SK-N-SH (cell line): ENCODE measurements at regions not wholly inside any gene's neighbourhood (a gene's known extent, or its start where the extent isn't known, plus 50 kb on each side); places are given as distances from the start of the nearest gene placed in this dataset.

ENCODE experiments used
- CHD2 ChIP-seq: fragments of 150-350 bp; IDR thresholded peaks from 2 replicates; pipeline ENCODE4 v1.6.1; 2018; ENCODE audit warnings: low read length; ENCODE audit not compliant: partially characterized antibody
- CTCF ChIP-seq: fragments of 200-600 bp; sonication (generic); IDR thresholded peaks from 2 replicates; pipeline ENCODE4 v1.6.1; 2017; ENCODE audit warnings: antibody characterized with exemption, mild to moderate bottlenecking, moderate library complexity
- GABPA ChIP-seq: IDR thresholded peaks from 2 replicates; pipeline ENCODE4 v1.4.0; 2012; ENCODE audit warnings: low read depth, mild to moderate bottlenecking
- GATA2 ChIP-seq: sonication (generic); formaldehyde crosslinking; IDR thresholded peaks from 2 replicates; pipeline ENCODE4 v1.5.0; 2020; ENCODE audit warnings: mild to moderate bottlenecking, missing genetic modification reagents
- PBX3 ChIP-seq: IDR thresholded peaks from 2 replicates; pipeline ENCODE4; 2012
- POLR2AphosphoS5 ChIP-seq: IDR thresholded peaks from 2 replicates; pipeline ENCODE4 v1.6.1; 2012; ENCODE audit warnings: low read depth, low read length
- RAD21 ChIP-seq: IDR thresholded peaks from 2 replicates; pipeline ENCODE4 v1.6.1; 2012; ENCODE audit warnings: mild to moderate bottlenecking, low read length
- REST ChIP-seq: IDR thresholded peaks from 2 replicates; pipeline ENCODE4 v1.6.1; 2012; ENCODE audit warnings: mild to moderate bottlenecking, low read depth, low read length, moderate library complexity
- RXRA ChIP-seq: IDR thresholded peaks from 2 replicates; pipeline ENCODE4 v1.4.0; 2012; ENCODE audit warnings: low read depth, mild to moderate bottlenecking, borderline replicate concordance
- USF2 ChIP-seq: fragments of 150-350 bp; IDR thresholded peaks from 2 replicates; pipeline ENCODE4 v1.6.1; 2017; ENCODE audit warnings: antibody characterized with exemption, low read length, low read depth, borderline replicate concordance
- YY1 ChIP-seq: IDR thresholded peaks from 2 replicates; pipeline ENCODE4 v1.4.0; 2012; ENCODE audit warnings: low read depth, mild to moderate bottlenecking
- ZBTB33 ChIP-seq: IDR thresholded peaks from 2 replicates; pipeline ENCODE4 v1.4.0; 2012; ENCODE audit warnings: low read depth, borderline replicate concordance

DNA sequence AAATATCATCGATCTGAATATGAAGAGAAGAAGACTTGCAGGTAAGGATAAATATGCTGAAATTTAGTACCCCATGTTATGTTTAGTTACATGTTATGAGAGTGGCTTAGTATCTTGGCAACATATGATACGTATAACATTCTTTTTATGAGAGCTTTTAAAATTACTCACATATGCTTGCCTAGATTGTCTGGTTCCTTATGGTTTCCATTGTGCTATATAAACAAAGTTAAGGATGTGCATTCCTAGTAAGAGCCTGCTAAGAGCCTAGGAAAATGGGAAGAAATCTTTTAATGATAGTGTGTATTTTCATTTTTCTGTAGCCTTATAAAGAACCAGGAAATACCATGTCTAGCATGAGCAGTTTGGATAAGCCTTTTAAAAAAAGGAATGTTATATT, 112.0 kb upstream of the KCNN2 start:
- TF ChIP-seq CTCF: no peak
- TF ChIP-seq ZBTB33: no peak
- no peak for TF ChIP-seq CHD2
- no peak for TF ChIP-seq RAD21
- no peak for TF ChIP-seq USF2
- TF ChIP-seq POLR2AphosphoS5: no peak
- no peak for TF ChIP-seq GABPA
- no peak for TF ChIP-seq REST
- no peak for TF ChIP-seq GATA2 (CRISPR knock-in tag)
- TF ChIP-seq PBX3: no peak
- no peak for TF ChIP-seq YY1
- no peak for TF ChIP-seq RXRA
